Kidney epithelial cell (primary cell): ENCODE measurements at regions not wholly inside any gene's neighbourhood (a gene's known extent, or its start where the extent isn't known, plus 50 kb on each side); places are given as distances from the start of the nearest gene placed in this dataset.

Experiments
- DNase-seq: peaks from one replicate; pipeline ENCODE4 v3.0.0-alpha.2; 2010; ENCODE audit warnings: low read depth
- H3K27me3 ChIP-seq: 2 replicates; pipeline ENCODE4 v1.6.0; 2011; ENCODE audit warnings: low read length; ENCODE audit not compliant: control insufficient read depth, insufficient read depth
- H3K36me3 ChIP-seq: 2 replicates; pipeline ENCODE4 v1.5.1; 2011; ENCODE audit warnings: low read length; ENCODE audit not compliant: control insufficient read depth, insufficient read depth
- H3K4me3 ChIP-seq: 2 replicates; pipeline ENCODE4 v1.5.1; 2011; ENCODE audit warnings: low read depth, mild to moderate bottlenecking, control low read depth, low read length
- TF ChIP-seq, protein P1 (sequence below): IDR thresholded peaks from 2 replicates; pipeline ENCODE4 v1.5.1; 2011; ENCODE audit warnings: mild to moderate bottlenecking, moderate library complexity, low read length, control low read depth, inconsistent platforms; ENCODE audit not compliant: insufficient read depth, poor library complexity, severe bottlenecking

DNA sequence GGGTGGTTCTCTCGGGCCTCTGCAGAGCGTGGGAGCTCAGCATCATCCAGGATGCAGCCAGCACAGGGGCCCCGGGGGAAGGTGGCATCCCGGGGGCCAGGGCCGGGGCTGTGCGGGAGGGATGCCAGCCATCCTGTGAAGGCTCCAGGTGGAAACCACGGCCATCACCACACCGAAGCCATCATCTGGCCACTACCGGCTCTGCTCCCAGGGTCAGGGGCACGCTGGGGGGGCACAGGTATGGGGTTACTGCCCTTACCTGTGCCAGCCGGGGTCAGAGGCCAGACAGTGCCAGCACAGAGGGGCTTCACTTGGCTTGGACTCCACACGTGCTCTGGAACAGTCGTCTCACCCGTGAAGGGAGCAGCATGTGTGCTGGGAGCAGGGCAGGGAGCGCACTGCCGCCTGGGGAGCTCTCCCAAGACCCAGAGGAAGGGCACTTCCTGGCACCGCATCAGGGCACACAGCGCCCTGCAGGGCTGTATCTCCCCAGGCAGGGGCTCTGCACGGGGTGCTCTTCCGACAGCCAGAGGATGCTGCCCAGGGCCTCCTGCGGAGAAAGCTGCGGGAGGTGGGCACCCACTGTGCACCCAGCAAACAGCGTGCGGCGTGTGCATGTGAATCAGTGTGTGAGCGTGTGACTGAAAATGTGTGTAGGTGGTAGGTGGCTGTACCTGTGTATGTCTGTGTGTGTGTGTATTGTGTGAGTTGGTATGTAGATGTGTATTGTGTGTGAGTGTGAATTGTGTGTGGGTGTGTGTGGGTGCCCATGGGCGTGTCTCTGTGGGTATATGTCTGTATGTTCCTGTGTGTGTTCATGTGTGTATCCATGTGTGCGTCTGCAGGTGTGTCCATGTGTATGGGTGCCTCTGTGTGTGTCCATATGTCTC lies 75.0 kb downstream of the PTGR3 start:
- no peaks in the 10 kb centered on the region for H3K36me3 ChIP-seq
- TF ChIP-seq, protein P1, sequence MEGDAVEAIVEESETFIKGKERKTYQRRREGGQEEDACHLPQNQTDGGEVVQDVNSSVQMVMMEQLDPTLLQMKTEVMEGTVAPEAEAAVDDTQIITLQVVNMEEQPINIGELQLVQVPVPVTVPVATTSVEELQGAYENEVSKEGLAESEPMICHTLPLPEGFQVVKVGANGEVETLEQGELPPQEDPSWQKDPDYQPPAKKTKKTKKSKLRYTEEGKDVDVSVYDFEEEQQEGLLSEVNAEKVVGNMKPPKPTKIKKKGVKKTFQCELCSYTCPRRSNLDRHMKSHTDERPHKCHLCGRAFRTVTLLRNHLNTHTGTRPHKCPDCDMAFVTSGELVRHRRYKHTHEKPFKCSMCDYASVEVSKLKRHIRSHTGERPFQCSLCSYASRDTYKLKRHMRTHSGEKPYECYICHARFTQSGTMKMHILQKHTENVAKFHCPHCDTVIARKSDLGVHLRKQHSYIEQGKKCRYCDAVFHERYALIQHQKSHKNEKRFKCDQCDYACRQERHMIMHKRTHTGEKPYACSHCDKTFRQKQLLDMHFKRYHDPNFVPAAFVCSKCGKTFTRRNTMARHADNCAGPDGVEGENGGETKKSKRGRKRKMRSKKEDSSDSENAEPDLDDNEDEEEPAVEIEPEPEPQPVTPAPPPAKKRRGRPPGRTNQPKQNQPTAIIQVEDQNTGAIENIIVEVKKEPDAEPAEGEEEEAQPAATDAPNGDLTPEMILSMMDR: no peak
- DNase-seq: no peak
- H3K27me3 ChIP-seq: peaks cover 9% of the 10 kb centered on the region
- H3K4me3 ChIP-seq: no peak overlapping the region

DNA sequence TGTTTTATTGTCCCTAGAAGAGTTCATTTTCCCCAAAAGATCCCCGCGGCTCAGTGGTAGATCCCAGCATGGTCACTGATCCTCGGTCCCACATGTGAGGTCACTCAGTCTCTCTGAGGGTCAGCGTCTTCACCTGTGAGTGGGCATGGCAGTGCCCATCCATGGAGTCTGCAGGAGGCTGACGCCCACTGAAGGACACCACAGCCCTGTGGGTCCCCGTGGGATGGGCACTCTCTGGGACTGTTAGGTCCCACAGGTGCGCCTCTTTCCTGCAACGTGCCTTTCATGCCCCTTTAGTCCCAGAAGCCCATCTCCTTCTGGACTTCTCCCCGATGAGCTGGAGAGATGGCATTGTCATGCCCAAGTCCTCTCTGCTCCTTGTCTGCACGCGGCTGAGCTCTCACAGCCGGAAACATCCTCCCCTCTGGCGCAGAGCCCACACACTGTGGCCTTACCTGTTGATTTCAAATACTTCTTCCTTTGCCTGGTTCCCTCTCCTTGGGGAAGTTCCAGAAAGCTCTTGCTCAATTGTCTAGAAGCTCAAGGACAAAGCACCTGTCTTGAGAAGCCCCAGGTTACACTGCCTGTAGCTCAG lies 75.9 kb downstream of the PTGR3 start:
- no peak overlapping the region for H3K4me3 ChIP-seq
- no peak for DNase-seq
- no peaks in the 10 kb centered on the region for H3K36me3 ChIP-seq
- TF ChIP-seq, protein P1: no peak
- peaks cover 9% of the 10 kb centered on the region for H3K27me3 ChIP-seq

DNA sequence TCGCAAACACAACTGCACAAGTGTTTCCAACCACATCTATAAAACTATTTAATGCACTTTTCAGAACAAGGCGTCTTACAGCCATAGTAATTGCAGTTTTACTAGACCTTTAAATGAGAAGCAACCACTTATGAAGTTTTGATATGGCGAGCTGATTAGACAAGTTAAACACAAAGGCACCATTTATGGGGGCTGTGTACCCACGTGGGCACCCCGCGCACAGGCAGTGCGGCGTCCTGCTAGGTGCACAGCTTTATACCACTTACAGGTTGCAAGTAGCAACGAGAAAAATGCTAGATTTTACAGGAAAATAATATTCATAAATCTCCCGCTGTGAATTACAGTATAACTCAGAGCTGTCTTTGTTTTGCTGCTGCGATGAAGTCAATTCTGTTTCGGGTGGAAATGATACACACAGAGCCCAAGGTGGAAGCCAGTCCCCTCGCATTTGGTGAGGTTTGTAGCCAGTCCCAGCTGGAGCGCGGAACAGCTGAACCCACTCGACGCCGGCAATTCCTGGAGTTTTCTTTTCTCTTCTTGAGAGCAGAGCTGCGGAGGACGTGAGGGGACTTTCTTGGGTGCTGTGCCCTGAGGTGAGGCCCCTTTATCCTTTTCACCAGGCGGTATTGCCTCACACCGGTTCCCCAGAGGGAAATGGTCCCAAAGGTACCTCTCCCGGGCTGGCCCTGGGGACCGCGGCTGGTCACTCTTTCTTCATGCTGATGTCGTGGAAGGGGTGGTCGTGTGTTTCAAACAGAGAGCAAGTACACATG lies 76.7 kb downstream of the PTGR3 start:
- no peak for DNase-seq
- no peak overlapping the region for H3K4me3 ChIP-seq
- peaks cover 9% of the 10 kb centered on the region for H3K27me3 ChIP-seq
- TF ChIP-seq, protein P1: no peak
- H3K36me3 ChIP-seq: no peaks in the 10 kb centered on the region

DNA sequence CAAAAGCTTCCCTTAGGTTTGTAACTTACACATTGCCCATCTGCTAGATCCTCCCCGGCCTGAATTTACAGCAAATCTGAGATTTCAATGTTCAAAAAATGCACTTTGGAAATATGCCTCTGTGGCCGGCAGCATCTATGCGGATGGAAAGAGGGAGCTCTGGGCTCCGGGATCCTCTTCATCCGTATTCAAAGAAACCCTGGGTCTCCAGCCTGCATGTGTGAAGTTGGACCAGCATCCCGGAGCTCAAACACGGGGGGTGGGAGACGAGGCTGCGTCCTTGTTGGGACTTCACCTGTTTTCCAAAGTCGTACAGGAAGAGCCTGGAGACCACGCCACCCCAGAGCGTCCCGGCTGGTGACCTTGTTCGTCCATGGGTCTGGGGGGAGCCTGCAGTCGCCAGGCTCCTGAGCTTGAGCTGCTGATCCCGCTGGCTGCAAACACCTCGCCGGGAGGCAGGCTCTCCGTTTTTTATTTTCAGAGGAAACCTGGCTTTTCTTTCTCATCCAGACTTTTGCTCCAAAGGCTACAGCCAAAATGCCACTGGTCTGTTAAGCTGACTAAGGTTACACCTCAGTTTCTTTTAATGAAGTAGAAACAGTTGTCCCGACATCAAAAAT lies 77.4 kb downstream of the PTGR3 start:
- H3K27me3 ChIP-seq: peaks cover 9% of the 10 kb centered on the region
- H3K4me3 ChIP-seq: no peak overlapping the region
- TF ChIP-seq, protein P1: no peak
- no peaks in the 10 kb centered on the region for H3K36me3 ChIP-seq
- no peak for DNase-seq

DNA sequence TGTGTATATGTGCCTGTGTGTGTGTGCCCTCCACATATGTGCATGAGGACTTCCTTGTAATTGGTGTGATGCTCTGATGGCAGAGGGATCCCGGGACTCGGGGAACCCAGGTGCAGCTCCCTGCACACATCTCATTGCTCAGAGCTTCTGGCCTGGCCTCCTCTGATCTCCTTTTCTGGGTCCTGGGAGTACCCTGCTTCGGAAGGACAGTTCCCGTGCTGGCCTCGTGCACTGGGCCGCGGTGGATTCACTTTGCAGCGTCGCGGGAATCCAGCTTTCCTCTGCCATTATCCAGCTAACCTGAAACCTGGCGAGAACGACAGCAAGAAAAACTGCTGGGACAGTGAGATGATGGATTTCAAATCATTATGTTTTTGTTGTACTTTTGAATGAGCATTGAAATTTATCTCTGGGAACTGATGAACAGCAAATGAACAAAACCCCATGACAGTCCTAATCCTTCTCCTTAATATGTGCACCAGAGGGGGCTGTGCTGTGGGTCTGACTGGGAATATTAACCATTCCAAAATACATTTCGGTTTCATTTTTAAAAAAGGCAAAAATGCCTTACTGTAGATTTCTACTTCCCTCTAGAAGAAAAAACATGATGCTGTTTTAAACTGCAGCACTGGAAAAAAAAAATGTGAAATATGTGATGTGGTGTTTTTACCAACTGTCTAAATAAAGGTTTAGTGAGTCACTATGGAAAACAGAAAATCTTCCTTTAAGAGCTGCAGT lies 78.2 kb downstream of the PTGR3 start:
- TF ChIP-seq, protein P1: no peak
- Histone ChIP-seq H3K27me3 (peaks cover 9% of the 10 kb centered on the region), H3K4me3 (no peak overlapping the region), H3K36me3 (no peaks in the 10 kb centered on the region)
- DNase-seq: no peak
